GM12872 (cell line): ENCODE measurements at regions not wholly inside any gene's neighbourhood (a gene's known extent, or its start where the extent isn't known, plus 50 kb on each side); places are given as distances from the start of the nearest gene placed in this dataset.

Experiments used
- CTCF ChIP-seq: IDR thresholded peaks from 3 replicates; pipeline ENCODE4 v1.5.1; 2011; ENCODE audit warnings: low read depth, mild to moderate bottlenecking, low read length, moderate library complexity; ENCODE audit not compliant: insufficient read depth

GRCh38 chr13:104526561-104526960 lies 1460.3 kb upstream of the SLC10A2 start:
- no peak for TF ChIP-seq CTCF

GRCh38 chr13:104525467-104525866 lies 1459.2 kb upstream of the SLC10A2 start:
- TF ChIP-seq CTCF: no peak

GRCh38 chr13:104522235-104523072 lies 1456.2 kb upstream of the SLC10A2 start:
- no peak for TF ChIP-seq CTCF

GRCh38 chr13:104510422-104510821 lies 1444.2 kb upstream of the SLC10A2 start:
- TF ChIP-seq CTCF: no peak

- no peak for TF ChIP-seq CTCF
These were observed 1425.7 kb upstream of the SLC10A2 start for GRCh38 chr13:104491916-104492315.

GRCh38 chr13:104487006-104487405 lies 1420.8 kb upstream of the SLC10A2 start:
- TF ChIP-seq CTCF: no peak

GRCh38 chr13:104485571-104485970 lies 1419.4 kb upstream of the SLC10A2 start:
- TF ChIP-seq CTCF: no peak
